HEK293 (cell line): ENCODE measurements at regions not wholly inside any gene's neighbourhood (a gene's known extent, or its start where the extent isn't known, plus 50 kb on each side); places are given as distances from the start of the nearest gene placed in this dataset.

Source experiments
- CTCF ChIA-PET: fragments of 350-600 bp; formaldehyde crosslinking; extraction: SDS; loops from one replicate; lab custom pipeline; 2021; ENCODE audit warnings: antibody characterized with exemption; lab: Yijun Ruan, JAX
- POLR2A ChIA-PET: fragments of 300-600 bp; formaldehyde crosslinking; extraction: SDS; loops from one replicate; lab custom pipeline; 2020; ENCODE audit warnings: antibody characterized with exemption, inconsistent platforms; lab: Yijun Ruan, JAX
- H3K27ac ChIP-seq: fragments of 200-500 bp; sonication (Bioruptor generic); 2 replicates; pipeline ENCODE4 v1.5.1; 2014; ENCODE audit warnings: low read depth, low read length, control low read depth, inconsistent platforms; ENCODE audit errors: extremely low read depth
- H3K36me3 ChIP-seq, 2 experiments: fragments of 200-500 bp in 1 of 2; sonication (Bioruptor generic) in 1 of 2; 1 replicate in 1 of 2; 2 replicates in 1 of 2; pipeline ENCODE4 v1.5.1; 2014 to 2017; ENCODE audit warnings: inconsistent platforms in 2 of 2, low read length in 2 of 2; ENCODE audit not compliant: control insufficient read depth in 2 of 2, insufficient read depth in 1 of 2
- H3K4me1 ChIP-seq: fragments of 200-500 bp; sonication (Bioruptor generic); 2 replicates; pipeline ENCODE4 v1.5.1; 2014; ENCODE audit warnings: mild to moderate bottlenecking, low read length, inconsistent platforms; ENCODE audit not compliant: control insufficient read depth, insufficient read depth
- H3K4me3 ChIP-seq: 2 replicates; pipeline ENCODE4 v1.5.1; 2011; ENCODE audit warnings: low read depth, mild to moderate bottlenecking, control low read depth, low read length, moderate library complexity
- H3K9me3 ChIP-seq: fragments of 200-500 bp; sonication (Bioruptor generic); 2 replicates; pipeline ENCODE4 v1.5.1; 2014; ENCODE audit warnings: low read depth, low read length, inconsistent platforms; ENCODE audit not compliant: control insufficient read depth, insufficient read depth
- EGR2 ChIP-seq: fragments of 450-650 bp; formaldehyde crosslinking; IDR thresholded peaks from 2 replicates; pipeline ENCODE4 v1.5.1; 2016; ENCODE audit warnings: low read depth, missing biosample characterization, missing genetic modification characterization
- KLF16 ChIP-seq: fragments of 450-650 bp; formaldehyde crosslinking; IDR thresholded peaks from 2 replicates; pipeline ENCODE4 v1.5.1; 2017; ENCODE audit warnings: missing biosample characterization, missing genetic modification characterization
- RBAK ChIP-seq: fragments of 450-650 bp; formaldehyde crosslinking; IDR thresholded peaks from 2 replicates; pipeline ENCODE4 v1.5.1; 2016; ENCODE audit warnings: missing biosample characterization, missing genetic modification characterization
- SCRT2 ChIP-seq: fragments of 450-650 bp; formaldehyde crosslinking; IDR thresholded peaks from 2 replicates; pipeline ENCODE4 v1.5.1; 2016; ENCODE audit warnings: missing biosample characterization, missing genetic modification characterization
- SP2 ChIP-seq: fragments of 450-650 bp; formaldehyde crosslinking; IDR thresholded peaks from 2 replicates; pipeline ENCODE4 v1.5.1; 2016; ENCODE audit warnings: missing biosample characterization, missing genetic modification characterization
- ZBTB1 ChIP-seq: fragments of 450-650 bp; formaldehyde crosslinking; IDR thresholded peaks from 2 replicates; pipeline ENCODE4 v1.5.1; 2016; ENCODE audit warnings: missing biosample characterization, missing genetic modification characterization
- ZFP69B ChIP-seq: fragments of 450-650 bp; formaldehyde crosslinking; IDR thresholded peaks from 2 replicates; pipeline ENCODE4 v1.5.1; 2016; ENCODE audit warnings: missing biosample characterization, missing genetic modification characterization
- ZNF10 ChIP-seq: fragments of 450-650 bp; formaldehyde crosslinking; IDR thresholded peaks from 2 replicates; pipeline ENCODE4 v1.5.1; 2017; ENCODE audit warnings: missing biosample characterization, missing genetic modification characterization
- ZNF140 ChIP-seq: fragments of 450-650 bp; formaldehyde crosslinking; IDR thresholded peaks from 2 replicates; pipeline ENCODE4 v1.5.1; 2016; ENCODE audit warnings: missing biosample characterization, missing genetic modification characterization
- ZNF157 ChIP-seq: fragments of 450-650 bp; formaldehyde crosslinking; IDR thresholded peaks from 2 replicates; pipeline ENCODE4 v1.5.1; 2016; ENCODE audit warnings: missing biosample characterization, missing genetic modification characterization
- ZNF174 ChIP-seq: fragments of 450-650 bp; formaldehyde crosslinking; IDR thresholded peaks from 2 replicates; pipeline ENCODE4 v1.5.0; 2017; ENCODE audit warnings: missing biosample characterization, mild to moderate bottlenecking, missing genetic modification characterization
- ZNF239 ChIP-seq: fragments of 450-650 bp; formaldehyde crosslinking; IDR thresholded peaks from 2 replicates; pipeline ENCODE4 v1.5.1; 2016; ENCODE audit warnings: missing biosample characterization, missing genetic modification characterization
- ZNF350 ChIP-seq: fragments of 450-650 bp; formaldehyde crosslinking; IDR thresholded peaks from 2 replicates; pipeline ENCODE4 v1.5.0; 2017; ENCODE audit warnings: missing biosample characterization, mild to moderate bottlenecking, missing genetic modification characterization
- ZNF473 ChIP-seq: fragments of 450-650 bp; formaldehyde crosslinking; IDR thresholded peaks from 2 replicates; pipeline ENCODE4 v1.5.1; 2017; ENCODE audit warnings: missing biosample characterization, missing genetic modification characterization
- ZNF600 ChIP-seq: fragments of 450-650 bp; formaldehyde crosslinking; IDR thresholded peaks from 2 replicates; pipeline ENCODE4 v1.5.1; 2016; ENCODE audit warnings: missing biosample characterization, missing genetic modification characterization
- ZNF624 ChIP-seq: fragments of 450-650 bp; formaldehyde crosslinking; IDR thresholded peaks from 2 replicates; pipeline ENCODE4 v1.5.1; 2017; ENCODE audit warnings: missing biosample characterization, missing genetic modification characterization
- TF ChIP-seq, protein P1 (sequence below): fragments of 450-650 bp; formaldehyde crosslinking; IDR thresholded peaks from 2 replicates; pipeline ENCODE4 v1.5.1; 2016; ENCODE audit warnings: missing biosample characterization, missing genetic modification characterization
- TF ChIP-seq, protein P2 (sequence below): fragments of 450-650 bp; formaldehyde crosslinking; IDR thresholded peaks from 2 replicates; pipeline ENCODE4 v1.5.1; 2016; ENCODE audit warnings: missing biosample characterization, missing genetic modification characterization
- TF ChIP-seq, protein P3 (sequence below): fragments of 450-650 bp; formaldehyde crosslinking; IDR thresholded peaks from 2 replicates; pipeline ENCODE4 v1.5.1; 2016; ENCODE audit warnings: missing biosample characterization, missing genetic modification characterization, borderline replicate concordance
- TF ChIP-seq, protein P4 (sequence below): fragments of 450-650 bp; formaldehyde crosslinking; IDR thresholded peaks from 2 replicates; pipeline ENCODE4 v1.5.1; 2016; ENCODE audit warnings: missing biosample characterization, missing genetic modification characterization

DNA sequence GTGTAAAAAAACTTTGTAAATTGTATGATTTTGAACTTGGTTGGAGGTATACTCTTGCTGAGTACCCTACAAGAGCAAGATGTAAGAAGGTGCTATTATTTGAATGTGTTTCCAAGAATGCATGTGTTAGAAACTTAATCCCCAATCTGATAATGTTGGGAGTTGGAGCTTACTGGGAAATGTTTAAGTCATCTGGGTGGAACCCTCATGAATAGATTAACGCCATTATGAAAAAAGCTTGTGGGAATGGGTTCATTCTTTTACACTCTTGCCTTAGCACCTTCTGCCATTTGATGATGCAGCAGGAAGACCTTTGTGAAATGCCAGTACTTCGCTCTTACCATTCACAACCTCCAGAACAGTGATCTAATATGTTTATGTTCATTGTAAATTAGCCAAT, 498.3 kb downstream of the TMEM135 start:
- ChIA-PET POLR2A (no interaction called here), CTCF (interaction anchor here (1.0 kb wide), 1 partner anchor 184 kb away, joined by 3 read pairs; no protein-coding TSS in a partner anchor)
- Histone ChIP-seq H3K4me1 (no peaks in the 10 kb centered on the region), H3K27ac (no peak overlapping the region), H3K9me3 (no peaks in the 10 kb centered on the region), H3K36me3 (no peaks in the 10 kb centered on the region), H3K4me3 (no peak overlapping the region)
- no peak for TF ChIP-seq ZNF174 (tag by site-specific recombination)
- no peak for TF ChIP-seq ZNF239 (tag by site-specific recombination)
- TF ChIP-seq, protein P1, sequence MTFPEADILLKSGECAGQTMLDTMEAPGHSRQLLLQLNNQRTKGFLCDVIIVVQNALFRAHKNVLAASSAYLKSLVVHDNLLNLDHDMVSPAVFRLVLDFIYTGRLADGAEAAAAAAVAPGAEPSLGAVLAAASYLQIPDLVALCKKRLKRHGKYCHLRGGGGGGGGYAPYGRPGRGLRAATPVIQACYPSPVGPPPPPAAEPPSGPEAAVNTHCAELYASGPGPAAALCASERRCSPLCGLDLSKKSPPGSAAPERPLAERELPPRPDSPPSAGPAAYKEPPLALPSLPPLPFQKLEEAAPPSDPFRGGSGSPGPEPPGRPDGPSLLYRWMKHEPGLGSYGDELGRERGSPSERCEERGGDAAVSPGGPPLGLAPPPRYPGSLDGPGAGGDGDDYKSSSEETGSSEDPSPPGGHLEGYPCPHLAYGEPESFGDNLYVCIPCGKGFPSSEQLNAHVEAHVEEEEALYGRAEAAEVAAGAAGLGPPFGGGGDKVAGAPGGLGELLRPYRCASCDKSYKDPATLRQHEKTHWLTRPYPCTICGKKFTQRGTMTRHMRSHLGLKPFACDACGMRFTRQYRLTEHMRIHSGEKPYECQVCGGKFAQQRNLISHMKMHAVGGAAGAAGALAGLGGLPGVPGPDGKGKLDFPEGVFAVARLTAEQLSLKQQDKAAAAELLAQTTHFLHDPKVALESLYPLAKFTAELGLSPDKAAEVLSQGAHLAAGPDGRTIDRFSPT = no peak
- TF ChIP-seq RBAK = no peak
- TF ChIP-seq ZNF350 (tag by site-specific recombination) = no peak
- no peak for TF ChIP-seq KLF16 (tag by site-specific recombination)
- TF ChIP-seq ZFP69B = no peak
- TF ChIP-seq SP2 = no peak
- TF ChIP-seq, protein P2, sequence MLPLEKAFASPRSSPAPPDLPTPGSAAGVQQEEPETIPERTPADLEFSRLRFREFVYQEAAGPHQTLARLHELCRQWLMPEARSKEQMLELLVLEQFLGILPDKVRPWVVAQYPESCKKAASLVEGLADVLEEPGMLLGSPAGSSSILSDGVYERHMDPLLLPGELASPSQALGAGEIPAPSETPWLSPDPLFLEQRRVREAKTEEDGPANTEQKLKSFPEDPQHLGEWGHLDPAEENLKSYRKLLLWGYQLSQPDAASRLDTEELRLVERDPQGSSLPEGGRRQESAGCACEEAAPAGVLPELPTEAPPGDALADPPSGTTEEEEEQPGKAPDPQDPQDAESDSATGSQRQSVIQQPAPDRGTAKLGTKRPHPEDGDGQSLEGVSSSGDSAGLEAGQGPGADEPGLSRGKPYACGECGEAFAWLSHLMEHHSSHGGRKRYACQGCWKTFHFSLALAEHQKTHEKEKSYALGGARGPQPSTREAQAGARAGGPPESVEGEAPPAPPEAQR (tag by site-specific recombination) = no peak
- TF ChIP-seq ZNF624 (tag by site-specific recombination) = no peak
- no peak for TF ChIP-seq ZBTB1
- no peak for TF ChIP-seq SCRT2 (tag by site-specific recombination)
- TF ChIP-seq ZNF157 (tag by site-specific recombination) = no peak
- TF ChIP-seq, protein P3, sequence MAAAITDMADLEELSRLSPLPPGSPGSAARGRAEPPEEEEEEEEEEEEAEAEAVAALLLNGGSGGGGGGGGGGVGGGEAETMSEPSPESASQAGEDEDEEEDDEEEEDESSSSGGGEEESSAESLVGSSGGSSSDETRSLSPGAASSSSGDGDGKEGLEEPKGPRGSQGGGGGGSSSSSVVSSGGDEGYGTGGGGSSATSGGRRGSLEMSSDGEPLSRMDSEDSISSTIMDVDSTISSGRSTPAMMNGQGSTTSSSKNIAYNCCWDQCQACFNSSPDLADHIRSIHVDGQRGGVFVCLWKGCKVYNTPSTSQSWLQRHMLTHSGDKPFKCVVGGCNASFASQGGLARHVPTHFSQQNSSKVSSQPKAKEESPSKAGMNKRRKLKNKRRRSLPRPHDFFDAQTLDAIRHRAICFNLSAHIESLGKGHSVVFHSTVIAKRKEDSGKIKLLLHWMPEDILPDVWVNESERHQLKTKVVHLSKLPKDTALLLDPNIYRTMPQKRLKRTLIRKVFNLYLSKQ (tag by site-specific recombination) = no peak
- TF ChIP-seq, protein P4, sequence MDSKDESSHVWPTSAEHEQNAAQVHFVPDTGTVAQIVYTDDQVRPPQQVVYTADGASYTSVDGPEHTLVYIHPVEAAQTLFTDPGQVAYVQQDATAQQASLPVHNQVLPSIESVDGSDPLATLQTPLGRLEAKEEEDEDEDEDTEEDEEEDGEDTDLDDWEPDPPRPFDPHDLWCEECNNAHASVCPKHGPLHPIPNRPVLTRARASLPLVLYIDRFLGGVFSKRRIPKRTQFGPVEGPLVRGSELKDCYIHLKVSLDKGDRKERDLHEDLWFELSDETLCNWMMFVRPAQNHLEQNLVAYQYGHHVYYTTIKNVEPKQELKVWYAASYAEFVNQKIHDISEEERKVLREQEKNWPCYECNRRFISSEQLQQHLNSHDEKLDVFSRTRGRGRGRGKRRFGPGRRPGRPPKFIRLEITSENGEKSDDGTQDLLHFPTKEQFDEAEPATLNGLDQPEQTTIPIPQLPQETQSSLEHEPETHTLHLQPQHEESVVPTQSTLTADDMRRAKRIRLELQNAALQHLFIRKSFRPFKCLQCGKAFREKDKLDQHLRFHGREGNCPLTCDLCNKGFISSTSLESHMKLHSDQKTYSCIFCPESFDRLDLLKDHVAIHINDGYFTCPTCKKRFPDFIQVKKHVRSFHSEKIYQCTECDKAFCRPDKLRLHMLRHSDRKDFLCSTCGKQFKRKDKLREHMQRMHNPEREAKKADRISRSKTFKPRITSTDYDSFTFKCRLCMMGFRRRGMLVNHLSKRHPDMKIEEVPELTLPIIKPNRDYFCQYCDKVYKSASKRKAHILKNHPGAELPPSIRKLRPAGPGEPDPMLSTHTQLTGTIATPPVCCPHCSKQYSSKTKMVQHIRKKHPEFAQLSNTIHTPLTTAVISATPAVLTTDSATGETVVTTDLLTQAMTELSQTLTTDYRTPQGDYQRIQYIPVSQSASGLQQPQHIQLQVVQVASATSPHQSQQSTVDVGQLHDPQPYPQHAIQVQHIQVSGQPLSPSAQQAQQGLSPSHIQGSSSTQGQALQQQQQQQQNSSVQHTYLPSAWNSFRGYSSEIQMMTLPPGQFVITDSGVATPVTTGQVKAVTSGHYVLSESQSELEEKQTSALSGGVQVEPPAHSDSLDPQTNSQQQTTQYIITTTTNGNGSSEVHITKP (tag by site-specific recombination) = no peak
- no peak for TF ChIP-seq ZNF600
- TF ChIP-seq ZNF473 (tag by site-specific recombination) = no peak
- TF ChIP-seq ZNF10 = no peak
- TF ChIP-seq ZNF140 (tag by site-specific recombination) = no peak
- TF ChIP-seq EGR2 (tag by site-specific recombination) = no peak
